ENCODE measurements at regions not wholly inside any gene's neighbourhood (a gene's known extent, or its start where the extent isn't known, plus 50 kb on each side); places are given as distances from the start of the nearest gene placed in this dataset.

- TF ChIP-seq REST (IDR thresholded peaks at IDR 0.05; ENCODE audit: low read depth), result no peak
- TF ChIP-seq FOXM1 (IDR thresholded peaks at IDR 0.05; ENCODE audit: borderline replicate concordance, low read depth), result no peak
Observed at GRCh38 chr4:186840771-186841301, 117.2 kb upstream of the FAT1 start.

All from Ishikawa (cell line).